Keratinocyte (primary cell): ENCODE measurements at regions not wholly inside any gene's neighbourhood (a gene's known extent, or its start where the extent isn't known, plus 50 kb on each side); places are given as distances from the start of the nearest gene placed in this dataset.

Experiments
- DNase-seq: peaks from one replicate; pipeline ENCODE4 v3.0.0-alpha.2; 2011; ENCODE audit warnings: low read depth, missing footprints, low spot score
- FAIRE-seq: peaks from 2 replicates; lab custom pipeline; 2011; peaks lifted over from hg19 to GRCh38; lab: Jason Lieb, UNC
- H2AFZ ChIP-seq: 2 replicates; pipeline ENCODE4 v1.6.0; 2012; ENCODE audit warnings: low read length, control low read depth, inconsistent platforms; ENCODE audit not compliant: control insufficient read depth
- H3K27ac ChIP-seq: 2 replicates; pipeline ENCODE4 v1.5.1; 2011; ENCODE audit warnings: low read length; ENCODE audit not compliant: control insufficient read depth, insufficient read depth
- H3K27me3 ChIP-seq: 3 replicates; pipeline ENCODE4 v1.6.0; 2011; ENCODE audit warnings: low read length; ENCODE audit not compliant: control insufficient read depth, insufficient read depth; ENCODE audit errors: extremely low read depth
- H3K36me3 ChIP-seq, 2 experiments: 2 replicates in 1 of 2; 3 replicates in 1 of 2; pipeline ENCODE4 v1.5.1; 2011; ENCODE audit warnings: low read length in 2 of 2, mild to moderate bottlenecking in 1 of 2; ENCODE audit not compliant: control insufficient read depth in 2 of 2, insufficient read depth in 2 of 2; ENCODE audit errors: extremely low read depth in 1 of 2
- H3K4me1 ChIP-seq: 3 replicates; pipeline ENCODE4 v1.5.1; 2011; ENCODE audit warnings: low read length; ENCODE audit not compliant: control insufficient read depth, insufficient read depth; ENCODE audit errors: extremely low read depth
- H3K4me2 ChIP-seq: 3 replicates; pipeline ENCODE4 v1.6.0; 2011; ENCODE audit warnings: low read depth, low read length; ENCODE audit not compliant: control insufficient read depth, insufficient read depth; ENCODE audit errors: extremely low read depth
- H3K4me3 ChIP-seq, 3 experiments: fragments of 200-600 bp in 1 of 3; sonication (generic) in 1 of 3; 2 replicates in 2 of 3; 3 replicates in 1 of 3; pipeline ENCODE4 v1.5.1; 2011 to 2016; ENCODE audit warnings: low read length in 3 of 3, mild to moderate bottlenecking in 3 of 3, control low read depth in 2 of 3, inconsistent platforms in 1 of 3, low read depth in 1 of 3, mixed read lengths in 1 of 3, mixed run types in 1 of 3, moderate library complexity in 1 of 3; ENCODE audit not compliant: control insufficient read depth in 2 of 3, insufficient read depth in 2 of 3; ENCODE audit errors: extremely low read depth in 1 of 3
- H3K79me2 ChIP-seq: 2 replicates; pipeline ENCODE4 v1.6.0; 2012; ENCODE audit warnings: low read length; ENCODE audit not compliant: control insufficient read depth, insufficient read depth
- H3K9ac ChIP-seq: 3 replicates; pipeline ENCODE4 v1.6.0; 2011; ENCODE audit warnings: low read length; ENCODE audit not compliant: control insufficient read depth, insufficient read depth; ENCODE audit errors: extremely low read depth
- H3K9me1 ChIP-seq: 3 replicates; pipeline ENCODE4 v1.6.0; 2011; ENCODE audit warnings: low read length; ENCODE audit not compliant: control insufficient read depth, insufficient read depth; ENCODE audit errors: extremely low read depth
- H3K9me3 ChIP-seq: 2 replicates; pipeline ENCODE4 v1.5.1; 2012; ENCODE audit warnings: low read depth, low read length; ENCODE audit not compliant: control insufficient read depth
- H4K20me1 ChIP-seq: 3 replicates; pipeline ENCODE4 v1.6.0; 2011; ENCODE audit warnings: low read length; ENCODE audit not compliant: control insufficient read depth, insufficient read depth; ENCODE audit errors: extremely low read depth
- EZH2 ChIP-seq: IDR thresholded peaks from one replicate; pipeline ENCODE4 v1.6.1; 2012; ENCODE audit warnings: inconsistent platforms, mild to moderate bottlenecking, low read length, moderate library complexity
- dilution Hi-C: fragments of 300-500 bp; cut with MboI; formaldehyde crosslinking; loops from one replicate; pipeline ENCODE4 v1.7.0; 2020; ENCODE audit warnings: low sequenced_read_pairs; ENCODE audit not compliant: extremely low pct_ligation_motif_present
- TF ChIP-seq, protein P1 (sequence below), 3 experiments: IDR thresholded peaks in 1 of 3; conservative IDR thresholded peaks in 1 of 3; optimal IDR thresholded peaks in 1 of 3; 2 replicates in 2 of 3; 3 replicates in 1 of 3; pipeline versions ENCODE3 to v1.5.1; 2011; ENCODE audit warnings: low read length in 3 of 3, mild to moderate bottlenecking in 3 of 3, moderate library complexity in 2 of 3, control low read depth in 1 of 3, inconsistent platforms in 1 of 3; ENCODE audit not compliant: insufficient read depth in 2 of 3; ENCODE audit errors: extremely low read depth in 1 of 3

DNA sequence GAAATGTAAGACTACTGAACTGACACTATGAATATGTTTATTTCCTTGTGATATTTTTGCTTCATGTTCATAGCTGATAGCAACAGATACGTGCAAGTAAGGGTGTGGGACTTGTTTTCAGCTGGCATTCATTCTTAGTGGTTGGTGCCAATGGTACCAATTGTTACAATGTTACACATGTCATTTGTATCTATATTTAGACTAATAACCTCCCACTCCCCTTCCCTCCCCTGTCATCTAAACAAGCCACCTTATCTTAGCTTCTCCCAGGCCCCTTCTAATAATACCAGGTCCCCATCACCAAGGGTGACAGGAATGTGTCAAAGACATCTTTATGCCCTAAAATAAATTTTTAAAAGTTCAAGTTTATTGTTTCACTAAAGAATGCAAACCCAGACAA lies 294.7 kb upstream of the FAM98A start:
- dilution Hi-C loops: no loop called here
- DNase-seq (no peak), FAIRE-seq (no peak)

DNA sequence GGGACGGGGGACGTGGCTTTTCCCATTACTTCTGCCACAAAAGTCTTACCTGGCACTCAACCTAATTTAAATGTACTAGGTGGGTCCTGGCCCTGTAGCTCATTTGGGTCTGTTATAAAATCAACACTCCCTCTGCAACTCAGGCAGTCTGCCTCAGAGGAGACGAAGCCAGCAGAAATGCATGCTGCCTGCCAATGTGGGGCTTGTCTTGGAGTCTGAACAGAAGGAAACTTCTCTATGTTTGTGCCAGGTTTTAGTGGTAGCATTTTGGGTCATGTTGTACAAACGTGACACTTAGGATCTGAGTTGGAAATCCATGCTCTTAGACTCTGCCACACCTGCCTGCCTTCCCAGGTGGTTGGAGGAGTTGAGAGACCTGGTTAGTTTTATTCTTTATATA lies 292.5 kb upstream of the FAM98A start:
- H3K4me1 ChIP-seq: no peaks in the 10 kb centered on the region
- no peak for FAIRE-seq
- H3K9ac ChIP-seq: no peak overlapping the region
- H3K27ac ChIP-seq: no peak overlapping the region
- H2AFZ ChIP-seq: no peak overlapping the region
- no peaks in the 10 kb centered on the region for H3K79me2 ChIP-seq
- H3K4me3 ChIP-seq: no peak overlapping the region
- dilution Hi-C loops: no loop called here
- H3K9me1 ChIP-seq: no peaks in the 10 kb centered on the region
- H3K9me3 ChIP-seq: no peaks in the 10 kb centered on the region
- H3K36me3 ChIP-seq: no peaks in the 10 kb centered on the region
- TF ChIP-seq, protein P1, sequence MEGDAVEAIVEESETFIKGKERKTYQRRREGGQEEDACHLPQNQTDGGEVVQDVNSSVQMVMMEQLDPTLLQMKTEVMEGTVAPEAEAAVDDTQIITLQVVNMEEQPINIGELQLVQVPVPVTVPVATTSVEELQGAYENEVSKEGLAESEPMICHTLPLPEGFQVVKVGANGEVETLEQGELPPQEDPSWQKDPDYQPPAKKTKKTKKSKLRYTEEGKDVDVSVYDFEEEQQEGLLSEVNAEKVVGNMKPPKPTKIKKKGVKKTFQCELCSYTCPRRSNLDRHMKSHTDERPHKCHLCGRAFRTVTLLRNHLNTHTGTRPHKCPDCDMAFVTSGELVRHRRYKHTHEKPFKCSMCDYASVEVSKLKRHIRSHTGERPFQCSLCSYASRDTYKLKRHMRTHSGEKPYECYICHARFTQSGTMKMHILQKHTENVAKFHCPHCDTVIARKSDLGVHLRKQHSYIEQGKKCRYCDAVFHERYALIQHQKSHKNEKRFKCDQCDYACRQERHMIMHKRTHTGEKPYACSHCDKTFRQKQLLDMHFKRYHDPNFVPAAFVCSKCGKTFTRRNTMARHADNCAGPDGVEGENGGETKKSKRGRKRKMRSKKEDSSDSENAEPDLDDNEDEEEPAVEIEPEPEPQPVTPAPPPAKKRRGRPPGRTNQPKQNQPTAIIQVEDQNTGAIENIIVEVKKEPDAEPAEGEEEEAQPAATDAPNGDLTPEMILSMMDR (optimal IDR thresholded peaks at IDR 0.05 in 1 of 3, IDR thresholded peaks at IDR 0.05 in 1 of 3, conservative IDR thresholded peaks at IDR 0.05 in 1 of 3; ENCODE audit: extremely low read depth in 1 of 3, insufficient read depth in 2 of 3, low read length in 3 of 3): no peak
- no peak for DNase-seq
- H4K20me1 ChIP-seq: no peaks in the 10 kb centered on the region
- H3K4me2 ChIP-seq: no peak overlapping the region
- H3K27me3 ChIP-seq: no peaks in the 10 kb centered on the region

More for the DNA sequence above, 294.7 kb upstream of the FAM98A start:
- Histone ChIP-seq H3K79me2 (no peaks in the 10 kb centered on the region), H2AFZ (no peak overlapping the region), H3K9me1 (no peaks in the 10 kb centered on the region), H3K27ac (no peak overlapping the region), H3K36me3 (no peaks in the 10 kb centered on the region), H3K4me2 (no peak overlapping the region), H3K9ac (no peak overlapping the region), H4K20me1 (no peaks in the 10 kb centered on the region), H3K4me3 (no peak overlapping the region), H3K4me1 (no peaks in the 10 kb centered on the region), H3K27me3 (no peaks in the 10 kb centered on the region), H3K9me3 (peaks cover 1% of the 10 kb centered on the region)
- TF ChIP-seq EZH2: no peak
- TF ChIP-seq, protein P1 (optimal IDR thresholded peaks at IDR 0.05 in 1 of 3, IDR thresholded peaks at IDR 0.05 in 1 of 3, conservative IDR thresholded peaks at IDR 0.05 in 1 of 3; ENCODE audit: extremely low read depth in 1 of 3, insufficient read depth in 2 of 3, low read length in 3 of 3): no peak
